ENCODE measurements at regions not wholly inside any gene's neighbourhood (a gene's known extent, or its start where the extent isn't known, plus 50 kb on each side); places are given as distances from the start of the nearest gene placed in this dataset.

GRCh38 chr2:2673406-2673805 lies 342.3 kb upstream of the MYT1L start:
- no peak for DNase-seq (ENCODE audit: low read depth in 2 of 2, low spot score in 1 of 2)

- no peak for DNase-seq (ENCODE audit: low read depth in 2 of 2, low spot score in 1 of 2)
Measured at GRCh38 chr2:2672249-2672648, 341.2 kb upstream of the MYT1L start.

DNA sequence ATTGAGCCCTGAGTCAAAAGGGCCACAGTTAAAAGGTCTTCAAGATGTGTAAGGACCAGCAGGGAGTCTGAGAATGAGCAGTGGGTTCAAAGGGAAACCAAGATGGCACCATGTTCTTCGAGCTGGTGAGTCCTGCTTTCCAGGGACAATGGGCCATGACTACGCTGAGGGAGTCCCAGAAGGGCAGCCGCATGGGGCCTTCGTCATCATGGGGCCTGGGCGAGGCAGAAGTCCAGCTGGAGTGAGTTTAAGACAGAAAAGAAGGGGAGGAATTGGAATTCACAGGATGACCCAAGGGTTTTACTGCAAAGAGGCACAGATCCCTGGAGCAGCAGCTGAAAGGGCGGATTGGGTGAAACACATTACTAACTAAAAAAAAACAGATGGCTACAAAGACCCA lies 340.8 kb upstream of the MYT1L start:
- no peak for DNase-seq (ENCODE audit: low read depth in 2 of 2, low spot score in 1 of 2)

DNA sequence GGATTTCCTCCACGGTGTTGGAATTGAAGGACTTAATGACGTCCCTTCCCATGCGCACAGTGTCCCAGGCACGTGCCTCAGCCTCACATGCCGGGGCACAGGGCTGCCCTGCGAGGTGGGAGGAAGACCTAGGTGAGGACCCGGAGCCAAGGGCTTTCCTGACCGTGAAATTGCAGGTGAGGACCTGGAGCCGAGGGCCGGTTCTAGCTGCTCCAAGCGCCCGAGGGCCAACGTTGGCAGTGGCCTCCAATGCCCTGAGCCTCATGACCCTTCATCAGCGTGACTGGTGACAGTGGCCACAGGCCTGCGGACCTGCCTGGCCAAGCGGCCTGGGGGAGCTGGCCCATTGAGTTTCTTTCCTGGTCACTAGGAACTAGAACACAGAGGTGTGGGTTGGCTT lies 338.2 kb upstream of the MYT1L start:
- DNase-seq (ENCODE audit: low read depth in 2 of 2, low spot score in 1 of 2), result no peak

DNA sequence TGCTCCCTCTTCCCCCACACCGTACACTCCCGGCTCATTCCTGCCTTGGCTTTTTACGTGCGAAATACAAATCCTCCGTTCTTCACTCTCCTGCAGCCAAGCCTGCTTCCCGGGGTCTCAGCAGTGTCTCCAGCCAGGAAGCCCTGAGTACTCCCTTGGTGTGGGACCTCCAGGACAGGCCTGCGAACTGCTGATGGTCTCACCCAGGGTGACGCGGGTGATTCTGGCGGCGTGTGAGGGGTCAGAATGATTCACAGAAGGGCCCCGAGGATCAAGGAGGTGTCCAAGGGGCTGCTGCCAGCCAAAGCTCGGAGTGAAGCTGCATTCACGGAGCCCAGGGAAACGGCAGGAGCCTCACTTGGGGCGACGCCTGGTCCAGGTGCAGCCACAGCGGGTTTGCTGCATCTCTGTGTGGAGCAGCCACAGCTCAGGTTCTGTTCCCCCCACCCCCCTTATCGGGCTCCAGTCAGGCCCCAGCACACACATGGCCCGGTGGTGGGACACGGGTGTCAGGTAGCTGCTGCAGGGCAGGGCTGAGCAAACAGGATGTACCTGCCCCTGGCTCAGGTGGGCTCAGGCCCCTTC lies 337.7 kb upstream of the MYT1L start:
- DNase-seq (ENCODE audit: low read depth in 2 of 2, low spot score in 1 of 2), result no peak

- DNase-seq (ENCODE audit: low read depth in 2 of 2, low spot score in 1 of 2), result no peak
Measured at GRCh38 chr2:2667690-2668089, 336.6 kb upstream of the MYT1L start.

DNA sequence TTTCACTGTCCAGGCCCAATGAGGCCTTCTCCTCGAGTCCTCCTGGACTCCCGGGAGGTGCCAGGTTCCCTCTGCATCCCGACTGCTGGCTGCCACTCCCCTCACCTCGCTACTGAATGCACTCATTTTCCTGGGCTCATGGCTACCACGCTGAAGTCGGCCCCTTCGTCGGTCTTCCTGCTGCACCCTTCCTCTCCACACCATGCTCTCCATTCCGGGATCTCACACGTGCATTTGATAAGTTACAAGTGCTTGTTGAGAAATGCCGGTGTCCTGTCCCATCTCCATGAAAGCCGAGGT lies 334.7 kb upstream of the MYT1L start:
- DNase-seq (ENCODE audit: low read depth in 2 of 2, low spot score in 1 of 2), result no peak

GRCh38 chr2:2664989-2665833 lies 334.1 kb upstream of the MYT1L start:
- no peak for DNase-seq (ENCODE audit: low read depth in 2 of 2, low spot score in 1 of 2)

DNA sequence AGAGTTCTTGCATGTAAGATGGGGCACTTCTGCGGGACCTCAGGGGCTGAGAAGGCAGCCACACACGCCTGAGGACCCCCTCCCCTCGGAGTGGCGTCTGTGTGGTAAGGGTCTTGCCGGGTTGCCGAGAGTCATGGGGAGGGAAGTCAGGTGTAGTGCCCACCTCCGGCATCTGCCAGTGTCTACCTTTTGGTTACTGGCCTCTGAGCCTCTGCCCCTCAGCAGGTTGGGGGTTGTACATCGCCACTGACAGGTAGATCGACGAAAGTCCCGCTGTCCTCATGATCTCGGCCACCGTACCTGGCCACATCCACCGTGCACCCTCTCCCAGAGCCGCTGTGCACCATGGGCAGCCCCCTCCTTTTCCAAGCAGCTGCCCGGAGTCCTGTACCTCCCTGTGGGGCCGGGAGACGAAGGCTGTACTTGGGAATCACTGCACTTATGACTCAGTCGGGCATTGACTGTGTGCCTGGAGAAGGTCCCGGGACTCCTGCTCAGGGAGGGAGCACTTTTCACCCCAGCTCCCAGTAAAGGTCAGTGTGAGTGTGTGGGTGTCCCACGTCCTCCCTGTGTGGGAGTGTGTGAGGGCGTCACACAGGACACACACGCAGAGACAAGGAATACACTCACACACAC lies 332.4 kb upstream of the MYT1L start:
- DNase-seq (ENCODE audit: low read depth in 2 of 2, low spot score in 1 of 2), result no peak

- no peak for DNase-seq (ENCODE audit: low read depth in 2 of 2, low spot score in 1 of 2)
Measured at GRCh38 chr2:2662847-2663356, 331.8 kb upstream of the MYT1L start.

DNA sequence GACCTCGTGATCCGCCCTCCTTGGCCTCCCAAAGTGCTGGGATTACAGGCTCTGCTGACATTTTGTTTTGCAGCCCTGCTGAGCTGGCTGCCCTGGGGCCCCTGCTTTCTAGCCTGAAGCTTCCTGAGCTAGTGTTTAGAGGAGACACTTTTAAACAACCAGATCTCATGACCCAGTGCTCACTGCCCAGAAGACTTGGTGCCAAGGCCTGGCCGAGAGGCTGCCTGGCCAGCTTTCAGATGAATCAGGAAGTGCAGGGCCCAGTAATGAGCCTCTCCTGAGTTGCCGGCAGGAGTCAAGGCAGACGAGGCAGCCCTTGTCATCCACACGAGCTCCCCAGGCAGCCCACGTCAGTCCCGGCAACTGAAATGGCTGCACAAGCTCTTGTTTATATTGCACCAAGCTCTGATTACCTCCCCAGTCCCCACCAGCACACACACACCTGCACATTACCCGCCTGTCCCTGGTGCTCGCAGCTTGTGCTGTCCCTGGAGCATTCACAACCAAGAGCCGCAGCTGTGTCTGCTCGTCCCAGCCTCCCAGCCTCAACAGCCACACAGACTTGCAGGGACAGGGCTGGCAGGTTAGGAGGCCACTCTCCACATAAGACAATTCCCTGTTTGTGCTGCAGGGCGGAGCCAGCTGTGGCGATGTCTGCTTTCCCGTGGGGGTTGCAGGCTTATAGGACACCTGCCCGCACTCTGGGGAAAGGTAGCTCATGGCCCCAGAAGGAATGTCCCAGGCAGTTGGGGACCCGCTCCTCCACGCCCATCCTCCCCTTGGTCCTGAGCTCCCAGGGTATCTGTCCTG lies 331.2 kb upstream of the MYT1L start:
- DNase-seq (ENCODE audit: low read depth in 2 of 2, low spot score in 1 of 2), result no peak

- no peak for DNase-seq (ENCODE audit: low read depth in 2 of 2, low spot score in 1 of 2)
Measured at GRCh38 chr2:2660789-2661355, 329.8 kb upstream of the MYT1L start.

GRCh38 chr2:2657121-2657962 lies 326.3 kb upstream of the MYT1L start:
- no peak for DNase-seq (ENCODE audit: low read depth in 2 of 2, low spot score in 1 of 2)

- DNase-seq (ENCODE audit: low read depth in 2 of 2, low spot score in 1 of 2), result no peak
Measured at GRCh38 chr2:2656115-2657011, 325.3 kb upstream of the MYT1L start.

DNA sequence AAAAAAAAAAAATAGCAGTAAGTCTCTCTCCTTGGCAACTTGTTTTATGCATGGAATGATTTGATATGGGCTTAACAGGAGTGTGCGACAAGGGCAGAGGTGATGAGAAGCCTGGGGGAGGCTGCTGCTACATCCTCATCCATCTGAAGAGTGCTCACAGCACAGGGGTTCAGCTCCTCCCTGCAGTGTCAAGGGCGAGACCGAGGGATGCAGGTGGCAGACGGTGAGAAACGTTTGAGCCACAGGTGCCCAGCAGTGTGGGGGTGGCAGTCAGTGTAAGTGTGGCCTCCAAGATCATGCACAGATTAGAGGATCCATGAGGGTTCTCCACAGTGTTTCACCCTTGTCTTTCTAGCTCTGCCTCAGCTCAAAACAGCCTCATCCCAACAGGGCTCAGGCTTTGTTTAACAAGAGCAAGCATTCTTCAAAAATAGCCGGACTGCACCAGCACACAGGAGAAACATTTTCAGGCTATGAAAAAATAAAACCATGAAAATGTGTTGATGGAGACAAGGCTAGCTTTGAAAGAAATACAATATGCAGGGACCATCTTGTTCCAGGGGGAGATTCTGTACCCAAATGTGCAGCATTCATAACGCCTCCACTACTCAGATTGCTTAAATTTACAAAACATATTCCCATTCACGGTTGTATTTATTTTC lies 324.5 kb upstream of the MYT1L start:
- DNase-seq (ENCODE audit: low read depth in 2 of 2, low spot score in 1 of 2), result no peak

GRCh38 chr2:2653231-2653630 lies 322.2 kb upstream of the MYT1L start:
- no peak for DNase-seq (ENCODE audit: low read depth in 2 of 2, low spot score in 1 of 2)

DNA sequence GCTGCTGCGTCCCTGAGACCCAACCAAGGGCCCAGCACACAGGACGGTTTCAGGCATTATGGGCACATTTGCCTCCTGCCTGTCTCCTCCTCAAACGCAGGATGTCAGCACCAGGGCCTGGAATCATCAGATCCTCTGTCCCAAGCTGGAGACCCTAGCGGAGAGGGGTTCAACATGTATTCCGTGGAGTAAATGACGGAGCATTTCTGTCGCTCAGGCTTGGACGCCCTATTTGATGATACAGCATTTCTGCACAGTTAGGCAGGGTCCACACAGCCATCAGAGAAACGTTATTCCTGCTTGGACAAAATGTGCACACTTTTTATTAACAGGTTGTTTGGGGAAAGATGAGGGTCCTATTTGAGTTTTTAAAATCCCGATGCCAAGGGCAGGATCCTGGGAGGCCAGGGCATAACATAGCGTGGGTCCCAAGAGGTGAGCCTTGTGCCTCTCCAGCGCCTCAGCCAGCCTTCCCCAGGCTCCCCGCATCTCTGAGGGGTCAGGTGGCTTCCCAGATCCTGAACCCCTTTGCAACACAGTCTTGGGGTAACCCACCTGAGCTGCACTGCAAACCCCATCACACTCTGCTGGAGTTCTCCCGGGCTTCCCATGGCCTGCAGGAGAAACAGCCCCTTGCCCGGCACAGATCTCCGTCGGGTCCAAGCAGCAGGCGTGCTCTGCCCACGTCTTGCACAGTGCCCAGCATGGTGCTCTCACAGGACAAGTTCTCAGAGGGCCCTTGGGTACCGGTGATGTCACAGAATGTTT lies 319.7 kb upstream of the MYT1L start:
- no peak for DNase-seq (ENCODE audit: low read depth in 2 of 2, low spot score in 1 of 2)

Measured in stimulated activated CD8-positive, alpha-beta memory T cell treated with anti-CD3 and anti-CD28 coated beads, Interleukin-4, amount 100 ng/mL, for 4 hours (primary cell).